HEK293T (cell line): ENCODE measurements at regions not wholly inside any gene's neighbourhood (a gene's known extent, or its start where the extent isn't known, plus 50 kb on each side); places are given as distances from the start of the nearest gene placed in this dataset.

Experiments
- CTCF ChIA-PET: fragments of 350-600 bp; formaldehyde crosslinking; extraction: SDS; loops from one replicate; lab custom pipeline; 2021; ENCODE audit warnings: antibody characterized with exemption, inconsistent platforms; lab: Yijun Ruan, JAX
- POLR2A ChIA-PET: fragments of 350-600 bp; formaldehyde crosslinking; extraction: SDS; loops from one replicate; lab custom pipeline; 2020; ENCODE audit warnings: antibody characterized with exemption, inconsistent platforms; lab: Yijun Ruan, JAX
- DNase-seq: peaks from one replicate; pipeline ENCODE4 v3.0.0; 2012; ENCODE audit warnings: mixed read lengths; ENCODE audit errors: extremely low spot score
- ARNT ChIP-seq: fragments of 450-650 bp; IDR thresholded peaks from 2 replicates; pipeline ENCODE4 v1.6.1; 2017; ENCODE audit warnings: mild to moderate bottlenecking
- BHLHE40 ChIP-seq: fragments of 450-650 bp; IDR thresholded peaks from 2 replicates; pipeline ENCODE4 v1.6.1; 2016; ENCODE audit warnings: mild to moderate bottlenecking, moderate library complexity, borderline replicate concordance
- CTBP1 ChIP-seq: fragments of 450-650 bp; IDR thresholded peaks from 2 replicates; pipeline ENCODE4 v1.6.1; 2016; ENCODE audit warnings: borderline replicate concordance
- ELF4 ChIP-seq: fragments of 450-650 bp; IDR thresholded peaks from 2 replicates; pipeline ENCODE4 v1.6.1; 2017; ENCODE audit warnings: antibody characterized with exemption
- FOXA1 ChIP-seq: fragments of 450-650 bp; IDR thresholded peaks from 2 replicates; pipeline ENCODE4 v1.6.1; 2016; ENCODE audit warnings: mild to moderate bottlenecking
- FOXK2 ChIP-seq: fragments of 450-650 bp; IDR thresholded peaks from 2 replicates; pipeline ENCODE4 v1.6.1; 2016; ENCODE audit warnings: mild to moderate bottlenecking
- FOXM1 ChIP-seq: fragments of 450-650 bp; IDR thresholded peaks from 2 replicates; pipeline ENCODE4 v1.6.1; 2017; ENCODE audit warnings: mild to moderate bottlenecking, borderline replicate concordance
- HDGF ChIP-seq: fragments of 450-650 bp; IDR thresholded peaks from 2 replicates; pipeline ENCODE4 v1.6.1; 2017; ENCODE audit warnings: antibody characterized with exemption, borderline replicate concordance
- L3MBTL2 ChIP-seq: fragments of 450-650 bp; conservative IDR thresholded peaks from 2 replicates; pipeline ENCODE4 v1.6.1; 2016; ENCODE audit warnings: mild to moderate bottlenecking
- LEF1 ChIP-seq: fragments of 450-650 bp; IDR thresholded peaks from 2 replicates; pipeline ENCODE4 v1.6.1; 2017; ENCODE audit warnings: mild to moderate bottlenecking, borderline replicate concordance
- NFRKB ChIP-seq: fragments of 450-650 bp; IDR thresholded peaks from 2 replicates; pipeline ENCODE4 v1.6.1; 2016; ENCODE audit warnings: mild to moderate bottlenecking, moderate library complexity
- SP1 ChIP-seq: fragments of 450-650 bp; IDR thresholded peaks from 2 replicates; pipeline ENCODE4 v1.6.1; 2017
- SUZ12 ChIP-seq: fragments of 450-650 bp; IDR thresholded peaks from 2 replicates; pipeline ENCODE4 v1.6.1; 2016; ENCODE audit warnings: mild to moderate bottlenecking
- TARDBP ChIP-seq: fragments of 450-650 bp; IDR thresholded peaks from 2 replicates; pipeline ENCODE4 v1.6.1; 2016
- ZNF384 ChIP-seq: fragments of 450-650 bp; IDR thresholded peaks from 2 replicates; pipeline ENCODE4 v1.6.1; 2016
- TF ChIP-seq, protein P1 (sequence below): fragments of 450-650 bp; IDR thresholded peaks from 2 replicates; pipeline ENCODE4 v1.6.1; 2016

DNA sequence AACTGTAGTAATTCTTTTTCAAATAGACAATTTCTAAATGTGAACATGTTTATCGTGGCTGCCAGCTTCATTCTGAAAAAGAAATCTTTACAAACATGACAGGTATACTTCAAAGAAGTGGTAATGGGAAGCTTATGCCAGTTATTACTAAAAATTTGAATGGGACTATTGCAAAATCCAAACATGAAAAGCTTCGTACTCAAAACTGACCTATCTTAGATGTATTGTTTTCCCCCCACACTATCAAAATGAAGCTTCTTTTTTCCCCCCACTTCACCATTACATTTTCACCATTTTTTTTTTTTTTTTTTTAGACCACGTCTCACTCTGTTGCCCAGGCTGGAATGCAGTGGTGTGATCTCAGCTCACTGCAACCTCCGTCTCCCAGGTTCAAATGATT lies 50.4 kb upstream of the SERTAD2 start:
- no peak for TF ChIP-seq TARDBP
- TF ChIP-seq LEF1 = no peak
- ChIA-PET POLR2A (interaction anchor here (2.9 kb wide), 1 partner anchor 50 kb away, joined by 15 read pairs; the partner anchor contains the start of gene SERTAD2), CTCF (interaction anchor here (0.6 kb wide), 1 partner anchor 125 kb away, joined by 3 read pairs; no protein-coding TSS in a partner anchor)
- no peak for DNase-seq

DNA sequence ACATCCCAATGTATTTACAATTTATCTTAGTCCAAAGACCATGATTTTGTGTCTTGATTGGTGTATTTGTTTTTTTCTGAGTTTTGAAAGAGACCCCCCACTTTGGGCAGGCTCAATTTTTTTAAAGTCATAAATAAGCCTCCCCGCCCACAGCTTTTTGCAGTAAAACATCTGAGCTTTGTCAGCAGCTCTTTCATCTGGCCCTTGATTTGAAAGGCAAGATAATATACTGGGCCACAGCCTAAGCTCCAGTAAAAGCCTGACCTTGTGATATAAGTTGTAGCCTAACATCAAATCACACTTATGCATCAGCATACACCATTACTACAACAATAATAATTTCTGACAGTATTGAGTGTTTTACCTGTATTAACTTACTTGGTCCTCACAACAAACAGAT lies 51.3 kb upstream of the SERTAD2 start:
- CTCF ChIA-PET = no interaction called here
- no peak for DNase-seq
- POLR2A ChIA-PET = interaction anchor here (0.6 to 2.9 kb wide), 2 partner anchors 9 to 51 kb away, joined by 3 to 15 read pairs; partner anchors contain the start of gene SERTAD2
- no peak for TF ChIP-seq TARDBP
- no peak for TF ChIP-seq L3MBTL2
- no peak for TF ChIP-seq BHLHE40
- no peak for TF ChIP-seq FOXK2
- TF ChIP-seq LEF1 = no peak
- no peak for TF ChIP-seq FOXA1
- TF ChIP-seq, protein P1, sequence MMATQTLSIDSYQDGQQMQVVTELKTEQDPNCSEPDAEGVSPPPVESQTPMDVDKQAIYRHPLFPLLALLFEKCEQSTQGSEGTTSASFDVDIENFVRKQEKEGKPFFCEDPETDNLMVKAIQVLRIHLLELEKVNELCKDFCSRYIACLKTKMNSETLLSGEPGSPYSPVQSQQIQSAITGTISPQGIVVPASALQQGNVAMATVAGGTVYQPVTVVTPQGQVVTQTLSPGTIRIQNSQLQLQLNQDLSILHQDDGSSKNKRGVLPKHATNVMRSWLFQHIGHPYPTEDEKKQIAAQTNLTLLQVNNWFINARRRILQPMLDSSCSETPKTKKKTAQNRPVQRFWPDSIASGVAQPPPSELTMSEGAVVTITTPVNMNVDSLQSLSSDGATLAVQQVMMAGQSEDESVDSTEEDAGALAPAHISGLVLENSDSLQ = no peak
- no peak for TF ChIP-seq SP1
- TF ChIP-seq ZNF384 = no peak
- TF ChIP-seq ARNT = no peak
- TF ChIP-seq FOXM1 = no peak
- TF ChIP-seq HDGF = no peak
- no peak for TF ChIP-seq CTBP1
- TF ChIP-seq SUZ12 = no peak
- TF ChIP-seq ELF4 = no peak
- no peak for TF ChIP-seq NFRKB

DNA sequence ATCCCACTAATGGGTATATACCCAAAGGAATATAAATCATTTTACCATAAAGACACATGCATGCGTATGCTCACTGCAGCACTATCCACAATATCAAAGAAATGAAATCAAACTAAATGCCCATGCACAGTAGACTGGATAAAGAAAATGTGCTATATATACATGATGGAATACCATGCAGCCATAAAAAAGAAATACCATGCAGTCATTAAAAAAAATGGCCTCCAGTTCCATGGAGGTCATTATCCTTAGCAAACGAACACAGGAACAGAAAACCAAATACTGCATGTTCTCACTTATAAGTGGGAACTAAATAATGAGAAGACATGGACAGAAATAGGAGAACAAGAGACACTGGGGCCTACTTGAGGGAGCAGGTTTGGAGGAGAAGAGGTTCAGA lies 53.6 kb upstream of the SERTAD2 start:
- POLR2A ChIA-PET = no interaction called here
- CTCF ChIA-PET = no interaction called here
- no peak for DNase-seq
- no peak for TF ChIP-seq NFRKB
- no peak for TF ChIP-seq ARNT
- no peak for TF ChIP-seq LEF1
- TF ChIP-seq FOXA1 = no peak
- no peak for TF ChIP-seq FOXM1
- TF ChIP-seq ZNF384 = no peak
- TF ChIP-seq ELF4 = no peak
- TF ChIP-seq BHLHE40 = no peak
- no peak for TF ChIP-seq SUZ12
- no peak for TF ChIP-seq TARDBP
- TF ChIP-seq, protein P1 = no peak
- no peak for TF ChIP-seq HDGF
- no peak for TF ChIP-seq CTBP1
- no peak for TF ChIP-seq FOXK2
- no peak for TF ChIP-seq L3MBTL2

DNA sequence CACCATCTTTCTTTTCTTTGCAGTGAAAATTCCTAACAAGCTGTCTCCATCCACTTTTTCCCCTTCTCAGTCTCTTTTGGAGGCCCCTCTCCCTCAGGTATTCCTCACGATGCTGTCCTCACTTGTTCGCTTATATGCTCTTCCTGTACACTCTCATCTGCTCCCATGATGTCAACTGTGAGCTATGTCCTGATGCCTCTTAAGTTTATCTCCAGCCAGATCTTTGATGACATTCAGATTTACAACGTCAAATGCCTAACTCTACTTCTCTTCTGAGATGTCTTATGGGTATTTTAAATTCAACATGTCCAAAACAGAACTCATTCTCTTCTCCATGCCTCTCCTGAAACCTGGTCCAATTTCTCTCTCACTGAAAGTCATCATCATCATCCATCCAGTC lies 55.1 kb upstream of the SERTAD2 start:
- CTCF ChIA-PET = no interaction called here

DNA sequence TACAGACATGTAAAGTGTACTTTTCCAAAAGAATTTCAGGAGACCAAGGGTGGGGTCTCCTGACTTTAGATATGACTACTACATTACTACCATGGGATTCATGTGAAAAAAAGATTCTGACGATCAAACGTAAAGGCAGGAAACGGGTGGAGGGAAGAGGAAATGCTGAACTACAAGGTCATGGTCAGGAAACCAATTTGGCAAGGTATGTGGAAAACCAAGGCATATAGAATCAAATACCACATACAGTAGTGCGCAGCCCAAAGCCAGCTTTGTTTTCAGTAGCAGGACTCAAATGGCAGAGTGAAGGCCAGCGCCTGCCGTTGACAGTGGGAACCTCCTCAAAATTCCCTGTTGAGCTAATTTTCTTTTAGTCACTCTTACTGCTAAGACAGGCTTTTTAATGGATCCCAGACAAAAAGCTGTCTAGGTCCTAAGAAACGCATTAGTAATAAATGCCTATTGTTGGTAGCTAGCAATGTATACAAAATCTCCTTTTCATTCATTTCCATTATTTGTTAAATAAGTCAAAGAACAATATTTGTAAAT lies 57.6 kb upstream of the SERTAD2 start:
- TF ChIP-seq FOXA1 (no peak), TARDBP (no peak), ZNF384 (no peak), CTBP1 (no peak), L3MBTL2 (no peak), LEF1 (no peak), ARNT (no peak), BHLHE40 (no peak)
- ChIA-PET POLR2A (no interaction called here), CTCF (no interaction called here)
- no peak for DNase-seq

More for the DNA sequence above, 55.1 kb upstream of the SERTAD2 start:
- no peak for TF ChIP-seq SP1
- TF ChIP-seq TARDBP = no peak
- POLR2A ChIA-PET = no interaction called here
- DNase-seq = no peak

DNA sequence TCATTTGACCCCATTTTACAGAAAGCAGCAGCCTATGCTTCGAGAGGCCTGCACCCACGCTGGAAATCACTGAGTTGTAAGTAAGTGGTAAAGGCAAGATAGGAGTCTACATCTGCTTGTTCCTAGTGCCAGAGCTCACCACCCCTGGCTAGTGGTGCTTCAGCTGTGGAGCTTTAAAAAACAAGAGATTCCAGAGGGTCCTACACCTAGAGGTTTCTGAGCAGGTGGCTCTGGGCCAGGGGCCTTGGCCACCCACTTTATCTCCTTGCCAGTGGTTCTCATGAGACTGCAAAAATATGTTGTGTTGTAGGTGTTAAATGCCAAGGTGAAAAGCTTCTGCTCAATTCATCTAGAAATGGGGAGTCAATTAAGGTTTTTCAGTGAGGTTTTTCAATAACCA lies 60.0 kb upstream of the SERTAD2 start:
- DNase-seq = no peak
- no peak for TF ChIP-seq SUZ12
- no peak for TF ChIP-seq FOXA1
- TF ChIP-seq ELF4 = no peak
- no peak for TF ChIP-seq BHLHE40
- no peak for TF ChIP-seq LEF1
- TF ChIP-seq TARDBP = no peak
- TF ChIP-seq, protein P1 = no peak
- TF ChIP-seq HDGF = no peak
- TF ChIP-seq FOXM1 = no peak
- TF ChIP-seq CTBP1 = no peak
- TF ChIP-seq FOXK2 = no peak
- CTCF ChIA-PET = no interaction called here
- POLR2A ChIA-PET = no interaction called here
